Activated CD4-positive, alpha-beta T cell treated with anti-CD3 and anti-CD28 coated beads, Interleukin-2, amount 50 U/mL, for 48 hours (primary cell): ENCODE measurements at regions not wholly inside any gene's neighbourhood (a gene's known extent, or its start where the extent isn't known, plus 50 kb on each side); places are given as distances from the start of the nearest gene placed in this dataset.

Source experiments
- DNase-seq, 2 experiments: peaks; one replicate each; pipeline ENCODE4 v3.0.0-alpha.2; 2020

DNA sequence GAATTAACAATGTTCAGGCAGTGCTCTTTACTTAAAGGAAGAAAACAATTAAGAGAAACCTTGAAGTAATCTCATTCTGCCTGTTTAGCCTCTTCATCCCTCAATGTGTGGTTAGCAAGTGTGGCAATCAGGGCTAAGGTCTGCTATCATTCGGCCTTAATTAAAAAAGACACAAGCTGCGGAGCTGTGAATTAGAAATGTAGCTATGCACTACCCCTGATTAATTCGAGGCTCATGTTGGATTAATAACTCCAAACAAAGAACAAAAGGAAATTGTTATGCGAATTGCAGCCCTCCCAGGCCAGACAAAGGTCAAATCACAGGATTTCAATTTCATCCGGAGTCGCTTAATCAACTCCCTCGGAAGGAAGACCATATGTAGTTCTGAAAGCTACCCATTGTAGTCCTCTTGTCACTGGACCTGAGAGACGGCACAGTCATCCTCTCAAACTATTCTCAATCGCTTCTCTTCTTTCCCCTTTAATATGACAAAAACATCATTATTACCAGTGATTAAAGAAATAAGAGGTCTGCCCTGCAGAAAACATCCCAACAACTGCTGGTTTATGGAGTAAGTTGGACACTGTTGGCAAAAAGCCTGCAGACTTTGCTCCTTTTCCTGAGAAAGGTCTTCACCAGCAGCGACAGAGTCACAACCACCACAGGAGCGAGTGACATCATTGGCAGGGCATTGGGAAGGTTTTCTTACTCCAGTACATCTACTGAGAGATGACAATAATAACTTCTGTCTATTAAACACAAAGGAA, 71.1 kb upstream of the SOX5 start:
- DNase-seq, result no peak

DNA sequence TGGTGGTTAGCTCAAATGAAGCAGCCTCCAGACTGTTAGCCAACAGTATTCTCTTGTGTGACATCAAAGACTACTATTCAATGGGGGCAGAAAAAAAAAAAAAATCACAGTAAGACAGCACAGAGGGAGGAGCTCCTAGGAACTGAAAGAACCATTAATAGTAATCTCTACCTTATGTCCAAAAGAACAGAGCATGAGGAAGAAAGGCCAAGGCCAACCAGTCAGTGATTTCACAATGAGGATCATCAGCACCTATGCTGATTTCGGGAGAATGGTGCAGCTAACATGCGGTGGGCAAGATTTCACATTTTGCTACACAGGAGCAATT, 66.3 kb upstream of the SOX5 start:
- DNase-seq, result no peak

DNA sequence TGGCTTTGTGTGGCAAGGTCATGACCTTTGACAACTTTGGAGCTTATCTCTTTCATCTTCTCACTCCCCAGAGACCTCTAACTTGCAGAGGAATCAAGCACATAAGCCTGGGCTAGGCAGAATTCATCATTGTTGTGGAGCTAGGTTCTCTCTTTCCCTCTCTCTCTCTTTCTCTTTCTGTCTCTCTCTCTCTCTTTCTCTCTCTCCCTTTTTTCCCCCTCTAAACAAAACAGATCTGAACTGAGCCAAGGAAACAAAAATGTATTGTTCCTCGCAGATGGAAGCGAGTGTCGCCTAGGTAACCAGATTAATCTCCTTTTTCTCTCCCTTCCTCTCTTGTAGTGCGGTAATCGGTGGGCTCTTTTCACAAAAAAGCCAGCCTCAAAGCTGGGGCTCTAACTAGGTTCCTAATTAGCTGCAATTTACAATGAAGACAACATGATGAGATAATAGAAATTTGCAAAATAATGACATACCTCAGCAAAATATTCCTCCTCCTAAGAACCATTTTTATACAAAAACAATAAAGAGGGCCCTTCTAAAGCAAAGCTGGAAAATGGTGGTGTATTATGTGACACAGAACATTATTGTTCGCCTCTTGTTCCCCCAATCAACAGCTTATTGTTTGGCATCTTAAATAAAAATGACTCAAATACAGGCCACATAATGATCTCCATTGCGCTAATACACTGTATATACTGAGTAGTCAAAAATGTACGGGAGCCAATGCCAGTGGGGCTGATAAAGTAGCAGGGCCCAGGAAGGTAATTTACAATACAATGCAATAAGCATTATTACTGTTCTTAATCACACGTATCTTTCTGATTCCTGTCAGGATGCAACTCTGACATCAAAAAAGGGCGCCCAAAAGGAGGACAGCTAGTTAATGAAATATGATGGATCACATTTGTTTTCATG, 65.7 kb upstream of the SOX5 start:
- no peak for DNase-seq

DNA sequence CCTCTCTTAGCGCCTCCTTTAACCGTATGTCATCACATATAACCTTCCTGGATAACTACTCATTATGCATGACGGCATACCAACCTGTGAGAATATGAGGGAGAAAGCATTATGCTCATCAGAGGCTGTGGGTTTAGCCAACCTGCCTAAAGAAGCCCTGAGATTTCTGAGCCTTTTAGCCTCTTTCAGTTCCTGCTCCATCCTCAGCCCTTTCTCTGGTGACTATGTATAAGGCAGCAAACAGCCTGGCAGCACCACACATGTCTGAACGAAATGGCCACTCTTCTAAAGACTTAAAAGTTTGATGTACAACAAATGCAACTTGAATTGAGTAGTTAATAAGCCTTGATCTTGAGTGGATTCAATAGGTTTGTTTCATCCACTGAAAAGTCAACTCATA, 64.8 kb upstream of the SOX5 start:
- DNase-seq, result no peak

DNA sequence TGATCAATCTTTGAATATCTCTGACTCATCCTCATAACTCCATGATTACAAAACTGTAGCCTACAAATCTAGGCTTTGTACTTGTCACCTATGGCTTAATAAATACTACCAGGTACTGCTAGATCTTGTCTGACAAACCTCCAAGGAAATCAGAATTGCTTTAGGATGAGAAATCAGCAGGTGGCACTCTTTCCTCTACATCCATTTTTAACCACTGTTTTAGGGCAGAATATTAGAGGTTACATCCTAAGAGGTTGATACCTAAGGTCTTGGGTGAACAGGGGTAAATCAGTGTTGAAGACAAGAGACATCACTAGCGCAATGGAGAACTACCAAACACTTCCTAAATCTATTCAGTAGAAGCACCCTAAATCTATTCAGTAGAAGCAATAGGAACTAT, 63.1 kb upstream of the SOX5 start:
- no peak for DNase-seq

DNA sequence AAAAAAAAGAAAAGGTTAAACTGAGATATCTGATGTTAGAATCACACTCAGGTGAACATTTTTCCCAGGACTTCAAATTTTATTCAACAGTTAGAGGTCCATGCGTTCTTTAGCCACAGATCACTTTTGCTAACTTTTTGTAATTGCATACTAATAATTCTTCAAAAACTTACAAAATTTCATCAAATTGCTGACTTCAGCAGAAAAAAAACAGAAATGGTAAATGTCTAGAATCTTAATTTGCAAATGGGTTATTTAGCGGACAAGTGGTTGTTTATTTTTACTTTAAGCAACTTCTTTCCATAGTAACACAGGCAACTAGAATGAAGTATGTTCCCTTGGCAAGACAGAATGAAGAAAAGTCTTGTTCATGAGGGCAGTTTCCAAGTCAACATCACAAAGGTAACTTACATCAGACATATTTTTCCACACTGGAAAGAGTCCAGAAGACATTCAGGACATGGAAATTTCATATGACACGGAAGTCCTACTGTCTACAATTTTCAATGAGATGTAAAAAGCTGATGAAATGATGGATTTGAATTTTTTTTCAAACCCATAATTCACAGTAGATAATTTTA, 62.5 kb upstream of the SOX5 start:
- DNase-seq, result no peak

DNA sequence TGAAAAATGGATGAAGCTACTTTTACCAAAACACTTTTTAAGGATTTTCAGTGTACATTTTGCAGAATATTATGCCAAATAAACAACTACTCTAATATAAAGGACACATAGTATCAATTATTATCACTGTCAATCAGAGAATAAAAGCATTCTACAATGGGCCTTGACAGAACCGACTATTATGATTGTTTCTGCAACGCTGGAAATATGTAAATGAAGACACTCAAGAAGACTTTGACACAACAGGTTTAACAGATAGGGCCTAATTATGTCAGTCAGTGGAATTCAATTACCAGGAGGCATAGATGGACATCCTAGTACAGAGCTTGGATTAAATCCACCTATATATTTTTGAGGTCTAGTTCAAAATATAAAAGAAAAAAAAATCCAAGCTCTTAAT, 58.7 kb upstream of the SOX5 start:
- DNase-seq, result no peak
